ENCODE measurements at regions not wholly inside any gene's neighbourhood (a gene's known extent, or its start where the extent isn't known, plus 50 kb on each side); places are given as distances from the start of the nearest gene placed in this dataset.

GRCh38 chrX:63439580-63439979 is 88.4 kb upstream of the SPIN4 start:
- POLR2A ChIA-PET, result no interaction called here
- no peak overlapping the region for H3K4me3 ChIP-seq (replicated peaks in 1 of 3; ENCODE audit: insufficient read depth in 1 of 3, low read depth in 2 of 3, low read length in 3 of 3)
- no peaks in the 10 kb centered on the region for H4K20me1 ChIP-seq (ENCODE audit: insufficient read depth, low read length)
- H3K27me3 ChIP-seq (ENCODE audit: control insufficient read depth in 1 of 2, insufficient read depth in 2 of 2, low read length in 2 of 2), result no peaks in the 10 kb centered on the region
- no peaks in the 10 kb centered on the region for H3K9me3 ChIP-seq (ENCODE audit: low read length)
- no peak for ATAC-seq
- TF ChIP-seq STAG1 (CRISPR knock-in tag; IDR thresholded peaks at IDR 0.05), result no peak
- no peak for TF ChIP-seq ZNF34 (CRISPR knock-in tag; IDR thresholded peaks at IDR 0.05; ENCODE audit: borderline replicate concordance)
- TF ChIP-seq ZFP37 (CRISPR knock-in tag; IDR thresholded peaks at IDR 0.05; ENCODE audit: borderline replicate concordance), result no peak
- no peak for TF ChIP-seq ZNF331 (CRISPR knock-in tag; IDR thresholded peaks at IDR 0.05)
- no peak for TF ChIP-seq ZBTB39 (CRISPR knock-in tag; IDR thresholded peaks at IDR 0.05)
- TF ChIP-seq ELK4 (CRISPR knock-in tag; IDR thresholded peaks at IDR 0.05; ENCODE audit: borderline replicate concordance), result no peak
- TF ChIP-seq KMT2A (CRISPR knock-in tag; IDR thresholded peaks at IDR 0.05), result no peak
- TF ChIP-seq MXD4 (CRISPR knock-in tag; IDR thresholded peaks at IDR 0.05), result no peak
- TF ChIP-seq E2F5 (CRISPR knock-in tag; conservative IDR thresholded peaks at IDR 0.05), result no peak
- TF ChIP-seq GPBP1L1 (CRISPR knock-in tag; IDR thresholded peaks at IDR 0.05), result no peak
- TF ChIP-seq MAFK (conservative IDR thresholded peaks at IDR 0.05 in 1 of 2, IDR thresholded peaks at IDR 0.05 in 1 of 2; ENCODE audit: low read length in 2 of 2), result no peak
- TF ChIP-seq SALL1 (CRISPR knock-in tag; IDR thresholded peaks at IDR 0.05), result no peak
- no peak for TF ChIP-seq ZNF792 (CRISPR knock-in tag; IDR thresholded peaks at IDR 0.05)
- no peak for TF ChIP-seq CSRNP2 (CRISPR knock-in tag; conservative IDR thresholded peaks at IDR 0.05; ENCODE audit: low read depth)
- no peak for TF ChIP-seq MED13 (CRISPR knock-in tag; IDR thresholded peaks at IDR 0.05)
- BruUV-seq (replicated peaks), result no TSS peak
- no peak overlapping the region for H3K4me2 ChIP-seq (ENCODE audit: low read depth, low read length)
- no peak overlapping the region for H3K9ac ChIP-seq (ENCODE audit: insufficient read depth, low read depth, low read length)
- 100% methylated on average over 1 of the region's 1 CpG for WGBS (ENCODE audit: low lambda C conversion rate)
- no peak overlapping the region for H3K27ac ChIP-seq (ENCODE audit: extremely low read length, insufficient read depth, low read length)
- intact Hi-C loops (cut with micrococcal nuclease; ENCODE audit: unreplicated experiment), result no loop called here
- in situ Hi-C loops (cut with HindIII; ENCODE audit: extremely low pct_ligation_motif_present, low pct_unique_long_range_greater_than_20kb), result no loop called here
- no peak for DNase-seq (ENCODE audit: low spot score)
- H3K4me1 ChIP-seq (ENCODE audit: insufficient read depth, low read length), result no peaks in the 10 kb centered on the region
- FAIRE-seq, result no peak
- no peaks in the 10 kb centered on the region for H3K36me3 ChIP-seq (replicated peaks in 1 of 2; ENCODE audit: control insufficient read depth in 1 of 2, insufficient read depth in 2 of 2, low read length in 2 of 2)
- CTCF ChIA-PET (ENCODE audit: low intra/inter-chr PET ratio, low total read pairs), result no interaction called here
- no peak overlapping the region for H2AFZ ChIP-seq (ENCODE audit: low read length)
- H3K79me2 ChIP-seq (ENCODE audit: insufficient read depth, low read length), result no peaks in the 10 kb centered on the region

Data from HepG2 (cell line).